ENCODE measurements at regions not wholly inside any gene's neighbourhood (a gene's known extent, or its start where the extent isn't known, plus 50 kb on each side); places are given as distances from the start of the nearest gene placed in this dataset.
"Not testable (repeated sequence)": the region's sequence is repeated elsewhere in the genome, so short reads cannot be mapped to it uniquely, and the experiment has no call there.

DNA sequence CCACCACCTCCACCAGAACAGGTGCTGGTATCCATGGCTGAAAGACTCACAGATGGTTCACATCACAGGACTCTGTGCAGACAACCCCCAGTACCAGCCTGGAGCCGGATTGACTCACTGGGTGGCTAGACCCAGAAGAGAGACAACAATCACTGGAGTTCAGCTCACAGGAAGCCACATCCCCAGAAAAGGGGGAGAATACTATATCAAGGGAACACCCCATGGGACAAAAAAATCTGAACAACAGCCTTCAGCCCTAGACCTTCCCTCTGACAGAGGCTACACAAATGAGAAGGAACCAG, 59.4 kb upstream of the MED14 start:
- not testable (repeated sequence) for TF ChIP-seq CTCF (conservative IDR thresholded peaks at IDR 0.05 in 1 of 2, IDR thresholded peaks at IDR 0.05 in 1 of 2; ENCODE audit: extremely low read depth in 1 of 2, insufficient read depth in 1 of 2, low read depth in 1 of 2, low read length in 2 of 2); EZH2 (IDR thresholded peaks at IDR 0.05; ENCODE audit: borderline replicate concordance, low read length)

All from mammary epithelial cell (primary cell).